ENCODE measurements at regions not wholly inside any gene's neighbourhood (a gene's known extent, or its start where the extent isn't known, plus 50 kb on each side); places are given as distances from the start of the nearest gene placed in this dataset.

- H3K36me3 Mint-ChIP-seq, result no peaks in the 10 kb centered on the region
- H3K4me3 Mint-ChIP-seq, result no peak overlapping the region
- peaks cover 5 to 16% of the 10 kb centered on the region in 2 donors for H3K27me3 Mint-ChIP-seq
- DNase-seq (no peak), ATAC-seq (replicated peaks) (no peak)
- no peak overlapping the region for H3K27ac Mint-ChIP-seq
- H3K9me3 Mint-ChIP-seq, result peaks cover 2 to 3% of the 10 kb centered on the region in 2 donors
- no peaks in the 10 kb centered on the region for H3K4me1 Mint-ChIP-seq
Measured at GRCh38 chr3:150260398-150260710, 147.7 kb upstream of the TSC22D2 start.

- no peak overlapping the region for H3K27ac Mint-ChIP-seq
- DNase-seq, result no peak
- H3K4me1 Mint-ChIP-seq, result no peaks in the 10 kb centered on the region
- H3K4me3 Mint-ChIP-seq, result no peak overlapping the region
- H3K36me3 Mint-ChIP-seq, result no peaks in the 10 kb centered on the region
- peaks cover 2 to 3% of the 10 kb centered on the region in 2 donors for H3K9me3 Mint-ChIP-seq
- peaks cover 5 to 16% of the 10 kb centered on the region in 2 donors for H3K27me3 Mint-ChIP-seq
- no peak for ATAC-seq (replicated peaks)
Measured at GRCh38 chr3:150259526-150260397, 148.3 kb upstream of the TSC22D2 start.

GRCh38 chr3:150256782-150257181 is 151.3 kb upstream of the TSC22D2 start:
- Mint-ChIP-seq H3K4me1 (no peaks in the 10 kb centered on the region), H3K27ac (no peak overlapping the region), H3K36me3 (no peaks in the 10 kb centered on the region), H3K9me3 (peaks cover 2 to 3% of the 10 kb centered on the region in 2 donors), H3K27me3 (peaks cover 5 to 14% of the 10 kb centered on the region in 2 donors), H3K4me3 (no peak overlapping the region)
- DNase-seq, result no peak
- ATAC-seq (replicated peaks), result no peak

GRCh38 chr3:150256318-150256717 is 151.8 kb upstream of the TSC22D2 start:
- Mint-ChIP-seq H3K9me3 (peaks cover 2 to 3% of the 10 kb centered on the region in 2 donors), H3K4me1 (no peaks in the 10 kb centered on the region), H3K27me3 (peaks cover 8 to 14% of the 10 kb centered on the region in 2 donors), H3K27ac (no peak overlapping the region), H3K36me3 (no peaks in the 10 kb centered on the region), H3K4me3 (no peak overlapping the region)
- DNase-seq, result no peak
- no peak for ATAC-seq (replicated peaks)

GRCh38 chr3:150255826-150256225 is 152.3 kb upstream of the TSC22D2 start:
- H3K27me3 Mint-ChIP-seq, result peaks cover 11 to 14% of the 10 kb centered on the region in 2 donors
- H3K36me3 Mint-ChIP-seq, result no peaks in the 10 kb centered on the region
- peaks cover 2 to 3% of the 10 kb centered on the region in 2 donors for H3K9me3 Mint-ChIP-seq
- H3K4me1 Mint-ChIP-seq, result no peaks in the 10 kb centered on the region
- no peak overlapping the region for H3K27ac Mint-ChIP-seq
- H3K4me3 Mint-ChIP-seq, result no peak overlapping the region
- DNase-seq (no peak), ATAC-seq (replicated peaks) (no peak)

- Mint-ChIP-seq H3K27ac (no peak overlapping the region), H3K27me3 (peaks cover 12 to 17% of the 10 kb centered on the region in 2 donors), H3K4me1 (no peaks in the 10 kb centered on the region), H3K4me3 (no peak overlapping the region), H3K36me3 (no peaks in the 10 kb centered on the region), H3K9me3 (peaks cover 2 to 3% of the 10 kb centered on the region in 2 donors)
- ATAC-seq (replicated peaks) (no peak), DNase-seq (no peak)
Measured at GRCh38 chr3:150255413-150255812, 152.7 kb upstream of the TSC22D2 start.

- ATAC-seq (replicated peaks) (no peak), DNase-seq (no peak)
- Mint-ChIP-seq H3K27me3 (peaks cover 17 to 24% of the 10 kb centered on the region in 2 donors), H3K9me3 (peaks cover 2 to 3% of the 10 kb centered on the region in 2 donors), H3K27ac (no peak overlapping the region), H3K4me3 (no peak overlapping the region), H3K36me3 (no peaks in the 10 kb centered on the region), H3K4me1 (no peaks in the 10 kb centered on the region)
Measured at GRCh38 chr3:150254309-150254708, 153.8 kb upstream of the TSC22D2 start.

- Mint-ChIP-seq H3K4me1 (no peaks in the 10 kb centered on the region), H3K36me3 (no peaks in the 10 kb centered on the region), H3K9me3 (peaks cover 2 to 3% of the 10 kb centered on the region in 2 donors), H3K4me3 (no peak overlapping the region), H3K27ac (no peak overlapping the region), H3K27me3 (peaks cover 17 to 25% of the 10 kb centered on the region in 2 donors)
- no peak for ATAC-seq (replicated peaks)
- no peak for DNase-seq
Measured at GRCh38 chr3:150253622-150254021, 154.5 kb upstream of the TSC22D2 start.

- Mint-ChIP-seq H3K27ac (no peak overlapping the region), H3K27me3 (peaks cover 17 to 32% of the 10 kb centered on the region in 2 donors), H3K36me3 (no peaks in the 10 kb centered on the region), H3K4me3 (no peak overlapping the region), H3K4me1 (no peaks in the 10 kb centered on the region), H3K9me3 (peaks cover 2 to 3% of the 10 kb centered on the region in 2 donors)
- DNase-seq (no peak), ATAC-seq (replicated peaks) (no peak)
Measured at GRCh38 chr3:150252462-150252861, 155.6 kb upstream of the TSC22D2 start.

- no peak overlapping the region for H3K27ac Mint-ChIP-seq
- H3K9me3 Mint-ChIP-seq, result no peaks in the 10 kb centered on the region
- H3K4me3 Mint-ChIP-seq, result no peak overlapping the region
- H3K36me3 Mint-ChIP-seq, result no peaks in the 10 kb centered on the region
- H3K4me1 Mint-ChIP-seq, result no peaks in the 10 kb centered on the region
- ATAC-seq (replicated peaks) (no peak), DNase-seq (no peak)
- peaks cover 12 to 27% of the 10 kb centered on the region in 2 donors for H3K27me3 Mint-ChIP-seq
Measured at GRCh38 chr3:150251187-150252062, 156.7 kb upstream of the TSC22D2 start.

GRCh38 chr3:150249779-150250470 is 158.2 kb upstream of the TSC22D2 start:
- Mint-ChIP-seq H3K36me3 (no peaks in the 10 kb centered on the region), H3K9me3 (no peaks in the 10 kb centered on the region), H3K4me1 (no peaks in the 10 kb centered on the region), H3K27ac (no peak overlapping the region), H3K4me3 (no peak overlapping the region), H3K27me3 (peaks cover 19 to 25% of the 10 kb centered on the region in 2 donors)
- DNase-seq (no peak), ATAC-seq (replicated peaks) (no peak)

- Mint-ChIP-seq H3K4me3 (no peak overlapping the region), H3K27ac (no peak overlapping the region), H3K27me3 (peaks cover 19 to 26% of the 10 kb centered on the region in 2 donors), H3K4me1 (no peaks in the 10 kb centered on the region), H3K36me3 (no peaks in the 10 kb centered on the region), H3K9me3 (no peaks in the 10 kb centered on the region)
- DNase-seq (no peak), ATAC-seq (replicated peaks) (no peak)
Measured at GRCh38 chr3:150248888-150249681, 159.0 kb upstream of the TSC22D2 start.

GRCh38 chr3:150248116-150248887 is 159.8 kb upstream of the TSC22D2 start:
- Mint-ChIP-seq H3K36me3 (no peaks in the 10 kb centered on the region), H3K9me3 (no peaks in the 10 kb centered on the region), H3K27me3 (peaks cover 23 to 31% of the 10 kb centered on the region in 2 donors), H3K4me1 (no peaks in the 10 kb centered on the region), H3K4me3 (no peak overlapping the region), H3K27ac (no peak overlapping the region)
- ATAC-seq (replicated peaks) (no peak), DNase-seq (no peak)

All from stimulated activated naive B cell treated with anti-CD40 and anti-IgM and Interleukin-4, amounts not matched to agents 10 μg/mL and 1 μg/mL and 100 μg/mL, for 72 hours (primary cell).